Stimulated activated CD8-positive, alpha-beta memory T cell treated with anti-CD3 and anti-CD28 coated beads, Interleukin-15, amount 100 ng/mL, for 4 hours (primary cell): ENCODE measurements at regions not wholly inside any gene's neighbourhood (a gene's known extent, or its start where the extent isn't known, plus 50 kb on each side); places are given as distances from the start of the nearest gene placed in this dataset.
"Not testable (repeated sequence)": the region's sequence is repeated elsewhere in the genome, so short reads cannot be mapped to it uniquely, and the experiment has no call there.

Source experiments
- DNase-seq, 2 donors: peaks; one replicate each; pipeline ENCODE4 v3.0.0-alpha.2; 2020; ENCODE audit warnings: low read depth in 2 of 2

DNA sequence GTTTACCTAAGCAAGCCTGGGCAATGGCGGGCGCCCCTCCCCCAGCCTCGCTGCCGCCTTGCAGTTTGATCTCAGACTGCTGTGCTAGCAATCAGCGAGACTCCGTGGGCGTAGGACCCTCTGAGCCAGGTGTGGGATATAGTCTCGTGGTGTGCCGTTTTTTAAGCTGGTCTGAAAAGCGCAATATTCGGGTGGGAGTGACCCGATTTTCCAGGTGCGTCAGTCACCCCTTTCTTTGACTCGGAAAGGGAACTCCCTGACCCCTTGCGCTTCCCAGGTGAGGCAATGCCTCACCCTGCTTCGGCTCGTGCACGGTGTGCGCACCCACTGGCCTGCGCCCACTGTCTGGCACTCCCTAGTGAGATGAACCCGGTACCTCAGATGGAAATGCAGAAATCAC lies 442.6 kb upstream of the MTPN start:
- not testable (repeated sequence) for DNase-seq

DNA sequence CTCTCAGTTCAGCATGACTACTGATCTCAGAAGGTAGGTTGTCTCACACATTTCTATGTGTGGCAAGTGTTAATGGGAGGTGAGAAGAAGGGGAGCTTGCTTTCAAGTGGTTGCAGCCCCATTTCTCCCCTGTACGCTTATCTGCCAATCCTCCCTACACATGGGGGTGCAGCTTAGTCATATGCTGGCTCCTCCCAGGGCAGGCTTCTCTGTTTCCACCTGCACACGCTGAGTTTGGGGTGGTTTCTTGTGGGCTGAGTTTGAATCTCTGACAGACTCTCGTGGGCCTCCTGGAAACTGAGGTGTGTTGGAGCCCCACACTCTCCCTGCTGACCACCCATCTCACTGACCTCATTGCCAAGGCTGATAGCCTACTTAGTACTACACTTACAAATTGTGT lies 435.8 kb upstream of the MTPN start:
- DNase-seq = no peak

DNA sequence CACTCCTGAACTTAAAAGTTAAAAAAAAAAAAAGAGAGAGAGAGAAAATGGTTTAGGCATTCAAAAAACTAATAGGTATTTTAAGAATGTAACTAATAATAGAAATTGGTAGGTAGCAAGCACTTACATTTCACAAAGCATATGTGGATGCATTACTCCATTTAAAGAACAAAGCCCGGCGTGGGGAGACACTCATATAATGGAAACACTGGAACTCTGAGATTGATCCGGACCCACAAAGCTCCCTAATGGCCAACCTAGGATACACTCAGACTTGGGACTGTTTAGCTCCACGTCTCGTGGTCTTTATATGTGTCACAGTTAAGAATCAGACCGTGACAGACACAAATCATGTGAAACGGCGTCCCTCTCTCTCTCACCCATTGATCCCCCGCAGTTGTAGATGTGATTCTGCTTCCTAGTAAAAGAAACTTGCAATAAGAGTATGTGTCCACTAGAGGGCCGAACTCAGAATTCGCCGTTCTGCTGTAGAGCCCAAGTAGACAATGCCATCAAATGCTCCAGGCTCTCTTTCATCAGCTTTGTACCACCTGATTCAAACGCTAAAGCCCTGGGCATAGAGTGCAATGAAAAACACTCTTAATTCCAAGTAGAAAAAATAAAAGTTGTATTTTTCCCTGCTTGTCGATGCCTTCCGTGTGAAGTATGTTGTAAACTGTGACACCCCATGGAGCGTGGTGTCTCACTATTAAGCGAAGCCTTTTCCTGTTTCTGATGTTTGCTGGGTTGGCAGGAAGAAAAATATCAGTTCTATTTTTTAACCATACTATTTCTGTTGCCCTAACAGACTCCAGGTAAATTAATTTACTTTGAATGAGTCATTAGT lies 429.0 kb upstream of the MTPN start:
- DNase-seq = no peak

DNA sequence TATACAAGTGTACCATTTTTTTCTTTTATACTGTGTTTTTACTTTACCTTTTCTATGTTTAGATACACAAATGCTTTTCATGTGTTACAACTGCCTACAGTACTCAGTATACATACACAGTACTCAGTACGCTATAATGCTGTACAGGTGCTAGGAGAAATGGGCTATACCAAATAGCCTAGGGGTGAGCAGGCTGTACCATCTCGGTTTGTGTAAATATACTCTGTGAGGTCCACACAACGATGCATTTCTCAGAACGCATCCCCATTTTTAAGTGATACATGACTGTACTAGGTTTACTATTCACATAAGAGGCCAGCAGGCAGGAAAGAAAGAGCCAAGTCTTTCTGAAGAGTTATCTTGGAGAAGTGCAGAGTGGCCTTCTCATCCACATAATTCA lies 426.4 kb upstream of the MTPN start:
- no peak for DNase-seq

DNA sequence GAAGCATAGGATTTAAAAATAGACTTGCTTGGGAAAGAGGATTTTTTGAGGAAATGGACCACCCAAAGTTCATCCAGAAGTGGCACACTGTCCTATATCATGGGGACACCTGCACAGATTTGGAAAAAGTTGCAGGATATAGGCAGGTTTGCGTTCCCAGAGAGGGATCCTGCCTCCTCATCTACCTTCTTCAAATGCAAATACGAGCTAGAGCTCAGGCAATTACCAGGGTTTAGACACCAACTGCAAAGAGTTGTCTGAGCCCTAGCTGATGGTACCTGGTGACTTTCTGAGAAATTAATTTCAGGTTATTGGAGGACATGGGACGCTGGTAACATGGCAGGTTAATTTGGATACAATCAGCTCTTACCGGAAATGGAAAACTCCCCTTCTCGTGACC lies 423.7 kb upstream of the MTPN start:
- no peak for DNase-seq

DNA sequence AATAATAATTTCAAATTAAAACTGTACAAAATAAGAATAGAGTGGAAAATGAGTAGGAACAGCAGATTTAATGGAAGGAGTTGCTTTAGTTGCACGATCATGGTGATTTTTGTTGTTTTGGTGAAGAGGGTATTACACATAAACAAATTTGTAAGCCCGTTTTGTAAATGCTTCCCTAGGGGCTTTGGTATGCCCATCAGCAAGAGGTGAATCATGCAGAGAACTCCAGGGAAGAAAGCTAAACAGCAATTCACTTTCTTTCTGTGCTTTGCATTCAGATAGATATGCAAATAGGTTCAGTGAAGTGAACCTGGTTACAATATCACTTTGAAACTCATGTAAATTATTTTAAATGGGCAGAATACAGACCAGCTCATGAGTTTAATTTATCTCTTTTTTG lies 422.2 kb upstream of the MTPN start:
- no peak for DNase-seq

DNA sequence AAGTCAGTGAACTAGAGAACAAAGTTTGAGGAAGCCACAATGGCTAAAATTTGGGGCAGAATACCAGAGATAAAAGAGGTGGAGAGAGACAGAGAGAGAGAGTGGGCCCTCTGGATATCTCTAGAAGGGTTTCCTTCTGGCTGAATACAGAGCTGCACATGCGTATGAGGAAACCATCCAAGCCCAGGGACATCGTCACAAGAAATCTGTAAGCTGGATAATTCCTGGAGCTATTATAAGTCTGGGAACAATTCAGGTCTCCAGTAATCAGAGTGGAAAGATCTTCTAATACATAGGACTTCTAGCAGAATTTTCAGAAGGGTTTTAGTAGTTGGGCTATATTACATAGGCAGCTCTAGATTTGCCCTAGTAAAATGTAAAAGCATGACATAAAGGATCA lies 415.7 kb upstream of the MTPN start:
- no peak for DNase-seq

DNA sequence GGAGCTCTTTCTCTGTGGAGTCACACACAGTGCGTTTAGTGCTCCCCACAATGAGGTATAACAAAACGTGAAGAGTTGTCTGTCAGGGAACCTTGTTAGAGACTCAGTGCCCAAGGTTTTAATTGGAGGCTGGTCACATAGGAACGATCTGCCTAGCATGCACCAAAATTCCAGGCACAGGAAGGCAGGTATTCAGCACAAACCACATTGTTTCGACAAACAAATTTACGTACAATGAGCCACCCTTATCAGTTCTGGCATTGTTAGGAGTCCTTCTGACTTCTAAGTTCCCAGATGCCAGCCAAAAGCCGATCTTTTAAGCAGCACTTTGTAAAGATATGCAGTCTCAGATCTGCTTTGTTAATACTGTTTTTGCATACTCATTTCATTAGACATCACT lies 414.2 kb upstream of the MTPN start:
- DNase-seq = no peak

DNA sequence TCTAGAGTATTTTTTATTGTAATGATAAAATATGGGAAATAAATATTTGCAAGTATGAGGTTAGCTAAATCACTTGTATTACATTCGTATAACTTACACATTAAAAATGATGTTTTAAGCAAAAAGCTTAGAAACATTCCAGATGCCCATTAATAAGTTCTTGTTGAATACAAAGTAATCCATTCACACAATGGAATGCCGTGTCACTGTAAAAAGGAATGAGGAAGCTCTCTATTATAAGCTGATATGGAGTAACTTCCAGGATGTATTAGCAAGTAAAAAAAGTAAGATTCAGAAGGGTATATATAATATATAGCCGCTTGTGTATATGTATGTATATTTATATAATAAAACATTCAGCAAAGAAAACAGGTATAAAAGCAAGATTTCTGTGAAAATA lies 412.8 kb upstream of the MTPN start:
- no peak for DNase-seq

DNA sequence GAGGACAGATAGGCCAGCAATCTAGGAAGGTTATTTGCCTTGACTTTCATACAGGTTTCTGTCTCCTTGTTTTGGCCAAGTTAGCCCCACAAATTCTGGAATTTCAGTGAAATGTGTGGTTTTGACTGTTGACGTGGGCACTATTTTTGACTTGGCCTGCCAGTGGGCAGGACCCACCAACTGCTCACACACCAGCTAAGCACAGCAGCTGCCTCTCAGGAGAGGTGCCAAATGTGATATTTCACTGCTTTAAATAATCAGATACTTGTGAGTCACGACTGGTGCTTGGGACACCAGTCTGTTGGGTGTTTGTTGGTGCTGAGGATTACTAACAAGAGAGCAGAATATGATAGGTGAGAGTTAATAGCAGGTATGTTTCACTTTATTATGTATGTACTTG lies 409.7 kb upstream of the MTPN start:
- no peak for DNase-seq

DNA sequence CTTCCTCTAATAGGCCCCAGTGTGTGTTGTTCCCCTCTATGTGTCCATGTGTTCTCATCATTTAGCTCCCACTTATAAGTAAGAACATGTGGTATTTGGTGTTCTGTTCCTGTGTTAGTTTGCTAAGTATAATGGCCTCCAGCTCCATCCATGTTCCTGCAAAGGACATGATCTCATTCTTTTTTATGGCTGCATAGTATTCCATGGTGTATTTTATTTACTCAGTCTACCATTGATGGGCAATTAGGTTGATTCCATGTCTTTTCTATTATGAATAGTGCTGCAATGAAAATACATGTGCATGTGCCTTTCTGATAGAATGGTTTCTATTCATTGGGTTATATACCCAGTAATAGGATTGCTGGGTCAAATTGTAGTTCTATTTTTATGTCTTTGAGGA lies 394.2 kb upstream of the MTPN start:
- DNase-seq = not testable (repeated sequence)

DNA sequence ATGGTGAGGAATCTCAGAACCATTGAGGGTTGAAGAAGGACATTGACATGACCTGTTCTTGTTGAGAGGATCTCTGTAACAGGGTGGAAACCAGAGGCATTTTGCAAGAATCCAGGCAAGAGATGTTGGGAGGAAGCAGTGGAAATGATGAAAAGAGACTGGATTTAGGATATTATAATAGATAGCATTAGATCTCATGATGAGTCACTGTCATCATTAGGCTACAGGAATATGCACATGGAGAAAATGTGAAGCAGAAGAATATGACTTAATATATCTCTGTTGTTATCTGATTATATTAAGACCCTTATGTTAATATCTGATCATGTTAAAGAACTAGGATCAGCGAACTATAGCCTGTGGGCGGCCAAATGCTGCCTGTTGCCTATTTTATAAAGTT lies 393.0 kb upstream of the MTPN start:
- no peak for DNase-seq

DNA sequence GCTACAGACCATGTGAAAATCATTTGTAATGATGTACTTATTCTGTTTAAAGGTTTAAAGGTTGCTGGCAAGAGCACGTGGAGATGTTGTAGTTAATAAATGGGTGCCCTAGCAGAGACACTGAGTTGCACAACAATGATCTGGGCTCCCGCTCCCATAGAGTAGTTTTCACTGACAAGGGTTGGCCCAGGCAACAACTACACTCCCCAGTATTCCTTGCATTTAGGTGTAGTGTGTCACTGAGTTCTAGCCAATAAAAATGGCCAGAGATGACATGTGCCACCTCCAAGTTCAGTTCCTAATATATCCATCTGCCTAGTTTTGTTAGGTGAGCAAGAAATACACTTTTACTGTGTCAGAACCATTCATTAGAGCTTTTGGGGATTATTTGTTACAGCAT lies 392.1 kb upstream of the MTPN start:
- DNase-seq = no peak

DNA sequence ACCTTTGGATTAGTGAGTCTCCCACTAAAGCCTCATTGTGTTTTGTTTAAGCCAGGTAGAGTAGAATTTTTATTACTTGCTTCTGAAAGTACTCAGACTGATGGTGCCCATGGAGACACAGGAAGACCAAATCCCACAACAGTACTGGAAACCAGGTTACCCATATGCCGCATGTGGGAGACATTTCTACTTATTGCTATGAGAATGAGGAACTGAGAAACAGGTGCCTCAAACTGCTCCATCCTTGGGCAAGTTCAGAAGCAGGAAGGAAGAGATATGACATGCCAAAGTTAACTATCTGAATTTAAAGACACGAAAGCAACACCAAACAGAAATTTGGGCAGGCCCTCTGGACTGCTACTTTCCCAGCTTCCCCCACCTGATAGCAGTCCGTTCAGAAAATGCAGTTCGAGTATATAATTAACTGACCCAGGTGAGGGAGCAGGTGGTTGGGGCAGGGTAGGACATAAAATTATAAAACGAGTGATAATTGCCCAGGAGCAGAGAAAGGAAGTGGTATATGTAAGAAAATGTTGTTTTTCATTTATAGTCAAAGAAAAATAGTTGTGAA lies 382.3 kb upstream of the MTPN start:
- DNase-seq = no peak

DNA sequence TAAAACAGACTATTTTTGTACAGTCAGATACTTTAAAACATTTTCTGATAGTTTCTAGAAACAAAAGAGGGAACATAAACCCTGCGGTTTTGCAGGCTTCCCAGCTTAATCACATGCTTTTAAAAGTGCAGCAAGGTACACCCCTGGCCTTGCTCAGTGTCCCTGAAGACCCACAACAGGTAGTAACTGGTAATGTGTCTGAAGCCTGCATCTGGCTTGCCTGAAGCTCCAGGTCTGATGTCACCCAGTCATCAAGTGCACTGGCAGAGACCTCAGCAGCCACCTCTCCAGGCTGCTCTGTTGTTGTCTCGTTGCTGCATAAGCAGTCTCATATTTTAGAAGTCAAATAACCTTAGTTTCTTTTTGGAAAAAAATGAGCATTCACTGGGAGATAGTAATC lies 376.1 kb upstream of the MTPN start:
- DNase-seq = no peak

DNA sequence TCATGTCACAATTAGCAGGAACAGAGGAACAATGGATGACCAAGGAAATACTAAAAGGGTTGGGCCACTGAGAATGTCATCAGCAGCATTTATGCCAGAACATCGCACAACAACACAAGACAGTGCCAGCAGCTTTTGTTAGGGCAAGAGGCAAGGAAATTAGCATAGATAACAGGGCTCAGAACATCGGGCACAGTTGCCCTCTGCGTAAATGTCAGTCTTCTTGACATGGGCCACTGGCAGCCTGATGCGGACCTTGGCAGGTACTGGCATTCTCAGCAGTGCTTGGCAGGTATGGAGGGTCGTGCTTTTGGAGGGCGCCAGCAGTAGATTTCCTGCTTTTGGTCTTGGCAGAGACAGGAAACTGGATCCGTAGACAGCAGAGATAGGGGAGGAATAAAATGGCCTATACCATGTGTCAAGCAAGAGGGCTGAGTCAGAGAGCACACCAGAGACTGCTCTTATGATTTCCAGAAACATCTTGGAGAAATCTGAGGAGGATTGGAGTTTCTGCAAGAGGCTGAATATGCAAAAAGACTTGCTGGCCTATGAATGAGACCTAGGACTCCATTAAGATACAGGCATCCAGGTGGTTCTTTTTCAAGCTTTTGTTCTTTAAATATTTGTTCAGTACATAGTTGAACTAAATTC lies 371.5 kb upstream of the MTPN start:
- DNase-seq = no peak

DNA sequence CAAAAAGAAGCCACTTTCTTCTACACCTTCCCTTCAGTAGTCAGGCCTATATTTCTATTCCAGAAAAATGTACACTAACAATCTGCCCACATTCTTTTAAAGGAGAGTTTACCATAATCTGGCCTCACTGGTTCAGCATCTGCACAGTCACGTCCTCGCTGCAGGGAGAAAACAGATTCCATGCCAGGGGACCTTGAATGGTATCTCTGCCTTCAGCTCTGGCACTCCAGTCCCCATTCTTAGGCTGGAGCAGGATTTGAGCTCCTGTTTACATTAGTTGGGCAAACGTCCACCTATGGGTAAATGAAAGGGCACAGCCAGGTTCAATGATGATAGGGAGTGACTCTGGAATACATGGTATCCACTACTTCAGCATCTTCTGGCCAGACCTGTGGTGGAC lies 371.0 kb upstream of the MTPN start:
- no peak for DNase-seq

DNA sequence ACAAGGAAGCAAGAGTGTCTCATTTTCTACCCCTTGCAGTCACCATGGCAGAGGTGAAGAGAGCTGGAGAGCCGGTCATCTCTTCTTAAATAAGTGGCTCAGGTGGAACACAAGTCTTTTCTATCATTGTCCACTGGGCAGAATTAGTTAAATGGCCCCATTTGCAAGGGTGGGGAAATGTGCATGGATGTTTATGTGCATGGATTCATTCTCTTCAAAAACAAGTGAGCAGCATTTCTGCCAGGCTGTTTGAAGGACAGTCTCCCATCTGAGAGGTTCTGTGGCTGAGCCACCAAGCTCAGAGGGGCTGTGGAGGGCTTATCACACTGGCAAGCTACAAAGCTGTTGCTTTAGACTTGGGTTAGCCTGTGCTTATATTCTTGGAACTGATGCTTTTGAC lies 370.3 kb upstream of the MTPN start:
- DNase-seq = no peak

DNA sequence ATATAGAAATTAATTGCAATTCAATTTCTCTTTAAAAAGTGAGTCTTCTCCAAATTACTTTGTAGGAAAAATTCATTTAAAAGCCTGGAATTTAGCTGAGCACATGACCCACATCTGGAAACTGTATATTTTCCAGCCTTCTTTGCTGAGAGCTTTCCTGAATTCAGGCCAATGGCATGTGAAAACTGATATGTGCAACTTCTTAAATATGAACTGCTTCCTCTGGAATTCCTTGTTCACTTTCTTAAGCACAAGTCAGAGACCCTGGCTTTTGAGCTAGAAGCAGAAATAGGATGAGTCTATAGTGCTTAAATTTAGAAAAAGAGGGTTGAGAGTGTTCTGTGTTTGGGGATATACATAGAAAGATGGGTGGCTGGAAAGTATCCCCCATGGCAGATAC lies 365.1 kb upstream of the MTPN start:
- DNase-seq = no peak

DNA sequence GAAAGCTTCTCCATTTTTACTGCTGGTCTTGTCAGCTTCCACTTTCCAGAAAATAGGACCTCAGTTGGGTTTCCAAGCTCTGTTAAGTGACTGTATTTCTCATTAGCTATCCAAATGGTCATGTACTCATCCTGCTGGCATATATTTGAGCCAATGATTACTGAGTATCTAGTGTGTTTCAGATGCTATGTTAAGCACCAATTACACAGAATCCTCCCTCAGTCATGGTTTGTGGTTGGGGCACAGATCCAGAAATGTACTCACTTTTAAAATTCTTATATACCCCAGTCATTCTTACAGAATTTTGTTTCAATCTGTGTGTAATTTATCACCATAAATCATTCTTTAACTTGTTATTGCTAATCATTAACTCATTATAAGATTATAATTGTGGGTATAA lies 362.3 kb upstream of the MTPN start:
- no peak for DNase-seq

DNA sequence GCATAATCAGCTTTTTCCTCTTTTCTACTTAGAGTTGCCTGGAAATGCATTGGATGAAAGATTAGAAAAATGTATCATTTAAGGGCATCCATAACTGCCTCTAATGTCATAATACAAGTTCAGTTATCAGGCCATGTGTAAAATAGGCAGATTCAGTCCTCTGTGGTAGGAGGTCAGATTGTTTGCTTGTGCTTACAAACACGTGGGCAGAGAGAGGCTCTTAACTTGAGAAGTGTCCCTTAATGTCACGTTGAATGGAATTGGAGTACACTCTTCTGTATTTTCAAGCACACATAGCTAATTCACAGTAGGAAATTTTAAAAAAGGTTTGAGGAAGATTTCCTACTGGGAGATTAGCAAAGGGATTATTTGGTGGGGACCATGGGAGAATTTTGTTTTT lies 359.8 kb upstream of the MTPN start:
- no peak for DNase-seq

DNA sequence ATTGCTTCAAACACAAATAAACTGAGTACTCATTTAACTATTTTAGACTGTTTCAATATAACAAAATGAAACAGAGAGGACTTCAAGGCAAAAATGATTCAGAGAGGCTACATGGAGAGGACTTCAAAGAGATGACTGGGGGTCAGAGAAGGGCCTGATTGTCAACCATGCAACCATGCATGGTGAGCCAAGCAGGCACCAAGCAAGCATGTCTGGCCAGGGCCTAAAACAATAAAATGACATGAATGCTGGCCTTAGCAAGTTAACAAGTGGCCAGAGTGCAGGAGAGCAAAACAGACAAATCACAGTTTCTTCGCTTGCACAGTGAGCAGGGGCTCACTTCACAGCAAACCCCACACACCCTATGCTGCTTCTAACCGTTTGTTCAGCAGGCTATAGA lies 356.5 kb upstream of the MTPN start:
- no peak for DNase-seq

DNA sequence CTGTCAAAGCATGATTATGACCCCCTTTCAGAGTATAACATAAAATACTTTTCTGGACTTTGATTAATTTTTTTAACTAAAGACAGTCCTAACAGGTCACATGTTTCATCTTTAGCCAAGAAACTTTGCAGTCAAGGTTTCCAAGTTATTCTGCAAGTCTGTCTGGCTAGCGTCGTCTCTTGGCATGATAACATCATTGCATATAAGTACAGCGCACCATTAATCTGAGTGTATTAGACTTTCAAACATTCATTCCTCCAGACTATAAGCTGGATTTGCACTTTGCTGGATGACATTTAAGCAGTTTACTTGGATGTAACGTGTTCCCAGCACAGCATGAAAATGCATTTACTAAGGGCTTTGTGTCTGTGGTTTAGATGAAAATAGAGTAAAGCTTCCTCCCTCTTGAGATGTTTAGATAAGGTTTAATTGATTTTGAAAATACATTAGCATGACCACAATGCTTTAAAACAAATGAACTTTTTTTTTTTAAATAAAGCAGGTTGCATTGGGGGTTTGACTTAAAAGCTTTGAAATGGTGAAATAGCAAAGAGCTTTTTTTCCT lies 349.0 kb upstream of the MTPN start:
- DNase-seq = no peak
